ENCODE measurements at regions not wholly inside any gene's neighbourhood (a gene's known extent, or its start where the extent isn't known, plus 50 kb on each side); places are given as distances from the start of the nearest gene placed in this dataset.

DNA sequence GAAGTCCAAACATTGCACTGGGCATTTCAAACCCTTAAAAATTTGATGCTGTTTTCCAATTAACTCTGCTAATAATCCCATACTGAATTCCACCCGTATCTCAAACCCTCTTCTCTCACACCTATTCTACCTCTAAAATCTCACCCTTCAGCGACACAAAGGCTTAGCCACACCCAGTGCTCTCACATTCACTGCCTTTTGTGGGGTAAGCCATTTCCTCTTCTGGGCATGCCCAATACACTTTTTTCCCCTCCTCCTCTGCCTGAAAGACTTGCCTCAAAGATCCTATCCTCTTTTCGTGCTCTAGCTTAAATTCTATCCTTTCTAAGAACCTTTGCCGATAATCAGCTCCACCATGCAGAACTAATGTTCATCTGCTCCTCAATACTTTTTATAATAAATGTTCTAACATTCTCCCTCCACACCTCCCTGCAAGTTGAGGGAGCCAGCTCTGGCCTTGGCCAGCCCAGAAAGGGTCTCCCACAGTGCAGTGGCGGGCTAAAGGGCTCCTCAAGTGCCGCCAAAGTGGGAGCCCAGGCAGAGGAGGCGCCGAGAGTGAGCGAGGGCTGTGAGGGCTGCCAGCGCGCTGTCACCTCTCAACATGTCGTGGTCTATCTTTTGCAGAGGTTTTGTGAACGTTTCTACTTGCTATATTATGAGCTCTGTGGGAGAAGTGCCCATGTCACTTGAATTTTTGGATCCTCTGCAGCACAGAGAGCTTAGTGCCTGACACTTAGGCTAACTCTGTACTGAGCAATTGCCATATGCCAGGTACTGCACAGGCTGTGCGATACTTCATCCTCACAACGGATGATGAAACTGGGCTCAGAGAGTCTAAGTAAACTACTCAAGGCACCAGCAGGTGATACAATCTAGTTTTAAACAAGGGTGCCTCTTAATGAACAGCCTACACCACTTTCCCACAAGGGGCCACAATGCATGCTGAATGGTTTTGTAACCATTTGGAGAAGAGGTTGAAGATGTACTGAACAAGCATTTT is 53.6 kb upstream of the BCL6 start (continued):
- TF ChIP-seq, protein P1, sequence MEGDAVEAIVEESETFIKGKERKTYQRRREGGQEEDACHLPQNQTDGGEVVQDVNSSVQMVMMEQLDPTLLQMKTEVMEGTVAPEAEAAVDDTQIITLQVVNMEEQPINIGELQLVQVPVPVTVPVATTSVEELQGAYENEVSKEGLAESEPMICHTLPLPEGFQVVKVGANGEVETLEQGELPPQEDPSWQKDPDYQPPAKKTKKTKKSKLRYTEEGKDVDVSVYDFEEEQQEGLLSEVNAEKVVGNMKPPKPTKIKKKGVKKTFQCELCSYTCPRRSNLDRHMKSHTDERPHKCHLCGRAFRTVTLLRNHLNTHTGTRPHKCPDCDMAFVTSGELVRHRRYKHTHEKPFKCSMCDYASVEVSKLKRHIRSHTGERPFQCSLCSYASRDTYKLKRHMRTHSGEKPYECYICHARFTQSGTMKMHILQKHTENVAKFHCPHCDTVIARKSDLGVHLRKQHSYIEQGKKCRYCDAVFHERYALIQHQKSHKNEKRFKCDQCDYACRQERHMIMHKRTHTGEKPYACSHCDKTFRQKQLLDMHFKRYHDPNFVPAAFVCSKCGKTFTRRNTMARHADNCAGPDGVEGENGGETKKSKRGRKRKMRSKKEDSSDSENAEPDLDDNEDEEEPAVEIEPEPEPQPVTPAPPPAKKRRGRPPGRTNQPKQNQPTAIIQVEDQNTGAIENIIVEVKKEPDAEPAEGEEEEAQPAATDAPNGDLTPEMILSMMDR (tag by site-specific recombination; IDR thresholded peaks at IDR 0.05): no peak
- no peak for TF ChIP-seq ZNF837 (tag by site-specific recombination; IDR thresholded peaks at IDR 0.05)
- no peak for TF ChIP-seq ZNF416 (tag by site-specific recombination; IDR thresholded peaks at IDR 0.05)
- no peak for TF ChIP-seq ZBTB8A (tag by site-specific recombination; IDR thresholded peaks at IDR 0.05)
- no peak for TF ChIP-seq KLF8 (tag by site-specific recombination; IDR thresholded peaks at IDR 0.05)
- no peak for TF ChIP-seq KLF16 (tag by site-specific recombination; IDR thresholded peaks at IDR 0.05)

DNA sequence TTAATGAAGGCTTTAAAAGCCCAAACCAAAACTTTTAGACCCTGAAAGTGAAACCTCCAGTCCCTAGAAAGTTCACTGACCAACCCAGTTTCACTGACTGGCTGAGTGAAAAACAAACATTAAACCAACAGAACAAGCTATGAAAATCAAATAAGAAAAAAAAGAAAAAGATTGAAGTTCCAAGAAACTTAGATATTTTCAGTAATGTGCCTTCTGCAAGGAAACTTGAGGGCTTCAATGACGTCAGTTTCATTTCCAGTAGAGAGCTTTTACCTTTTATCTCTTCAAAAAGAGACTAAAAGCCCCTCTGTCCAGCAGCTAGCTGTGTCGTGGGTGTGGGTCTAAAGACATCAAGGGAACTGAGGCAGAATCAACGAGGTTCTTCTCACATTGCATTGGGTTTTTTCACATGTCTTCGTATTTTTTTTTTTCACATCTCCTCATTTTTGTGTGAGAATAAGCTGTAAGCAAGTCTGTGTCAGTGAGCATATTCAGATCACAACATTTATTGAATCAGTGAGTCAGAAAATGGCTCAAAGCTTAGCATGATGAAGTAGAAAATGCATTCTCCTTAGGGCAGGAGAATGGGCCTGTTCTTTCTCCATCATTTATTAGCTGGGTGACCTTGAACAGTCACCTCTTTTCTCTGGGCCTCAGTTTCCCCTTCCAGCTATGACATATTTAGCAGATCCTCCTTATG is 54.8 kb upstream of the BCL6 start:
- Histone ChIP-seq H3K9me3 (ENCODE audit: control insufficient read depth, insufficient read depth, low read depth, low read length) (no peaks in the 10 kb centered on the region), H3K4me1 (ENCODE audit: control insufficient read depth, insufficient read depth, low read length) (no peaks in the 10 kb centered on the region), H3K36me3 (ENCODE audit: control insufficient read depth in 2 of 2, insufficient read depth in 1 of 2, low read length in 2 of 2) (no peaks in the 10 kb centered on the region), H3K27ac (ENCODE audit: extremely low read depth, low read depth, low read length) (no peak overlapping the region), H3K4me3 (ENCODE audit: low read depth, low read length) (no peak overlapping the region)
- TF ChIP-seq HOXD13 (CRISPR knock-in tag; IDR thresholded peaks at IDR 0.05; ENCODE audit: borderline replicate concordance) (no peak), KLF8 (tag by site-specific recombination; IDR thresholded peaks at IDR 0.05) (no peak), PRDM1 (tag by site-specific recombination; IDR thresholded peaks at IDR 0.05) (0 out of 2 replicates have a peak, but pooled peaks have one; percentile 13), ZSCAN23 (tag by site-specific recombination; IDR thresholded peaks at IDR 0.05) (no peak)
- TF ChIP-seq, protein P2, sequence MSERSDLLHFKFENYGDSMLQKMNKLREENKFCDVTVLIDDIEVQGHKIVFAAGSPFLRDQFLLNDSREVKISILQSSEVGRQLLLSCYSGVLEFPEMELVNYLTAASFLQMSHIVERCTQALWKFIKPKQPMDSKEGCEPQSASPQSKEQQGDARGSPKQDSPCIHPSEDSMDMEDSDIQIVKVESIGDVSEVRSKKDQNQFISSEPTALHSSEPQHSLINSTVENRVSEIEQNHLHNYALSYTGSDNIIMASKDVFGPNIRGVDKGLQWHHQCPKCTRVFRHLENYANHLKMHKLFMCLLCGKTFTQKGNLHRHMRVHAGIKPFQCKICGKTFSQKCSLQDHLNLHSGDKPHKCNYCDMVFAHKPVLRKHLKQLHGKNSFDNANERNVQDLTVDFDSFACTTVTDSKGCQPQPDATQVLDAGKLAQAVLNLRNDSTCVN (tag by site-specific recombination; optimal IDR thresholded peaks at IDR 0.05): no peak
- ChIA-PET CTCF (interaction anchor here (0.7 kb wide), 2 partner anchors 344 to 509 kb away, joined by 3 read pairs; no protein-coding TSS in a partner anchor), POLR2A (no interaction called here)

DNA sequence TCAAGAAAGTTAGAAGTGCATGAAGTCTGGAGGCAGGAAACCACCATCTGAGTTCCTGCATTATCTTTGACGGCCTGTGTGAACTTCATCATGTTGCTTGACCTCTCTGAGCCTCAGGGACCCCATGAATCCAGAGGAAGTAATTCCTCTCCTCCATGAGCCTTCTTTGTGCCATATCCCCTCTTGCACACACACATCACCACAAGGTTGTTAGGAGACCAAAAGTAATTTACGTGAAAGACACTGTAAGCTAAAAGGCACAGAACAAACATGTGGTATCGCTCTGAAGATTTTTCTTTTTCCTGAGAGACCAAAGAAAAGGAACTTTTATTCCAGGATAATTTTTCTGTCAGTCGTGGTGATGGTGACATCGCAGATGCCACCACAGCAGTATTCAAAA is 55.9 kb upstream of the BCL6 start:
- no peak overlapping the region for H3K4me3 ChIP-seq (ENCODE audit: low read depth, low read length)
- H3K27ac ChIP-seq (ENCODE audit: extremely low read depth, low read depth, low read length): no peak overlapping the region
- H3K36me3 ChIP-seq (ENCODE audit: control insufficient read depth in 2 of 2, insufficient read depth in 1 of 2, low read length in 2 of 2): no peaks in the 10 kb centered on the region
- no peaks in the 10 kb centered on the region for H3K4me1 ChIP-seq (ENCODE audit: control insufficient read depth, insufficient read depth, low read length)
- ChIA-PET CTCF (interaction anchor here (0.6 kb wide), 1 partner anchor 50 kb away, joined by 3 read pairs; no protein-coding TSS in a partner anchor), POLR2A (no interaction called here)
- no peaks in the 10 kb centered on the region for H3K9me3 ChIP-seq (ENCODE audit: control insufficient read depth, insufficient read depth, low read depth, low read length)
- TF ChIP-seq SCRT1 (tag by site-specific recombination; IDR thresholded peaks at IDR 0.05; ENCODE audit: borderline replicate concordance) (no peak), ZNF629 (tag by site-specific recombination; IDR thresholded peaks at IDR 0.05) (no peak), ZBTB20 (tag by site-specific recombination; IDR thresholded peaks at IDR 0.05) (no peak), GLI4 (tag by site-specific recombination; IDR thresholded peaks at IDR 0.05) (no peak), ZNF561 (tag by site-specific recombination; IDR thresholded peaks at IDR 0.05; ENCODE audit: borderline replicate concordance) (no peak), ZBTB8A (tag by site-specific recombination; IDR thresholded peaks at IDR 0.05) (no peak), REPIN1 (tag by site-specific recombination; IDR thresholded peaks at IDR 0.05; ENCODE audit: low read depth) (no peak), ZNF354C (tag by site-specific recombination; IDR thresholded peaks at IDR 0.05; ENCODE audit: borderline replicate concordance, low read depth) (no peak), ZNF146 (tag by site-specific recombination; IDR thresholded peaks at IDR 0.05) (no peak), ZNF221 (tag by site-specific recombination; IDR thresholded peaks at IDR 0.05; ENCODE audit: borderline replicate concordance) (no peak), ZNF19 (tag by site-specific recombination; IDR thresholded peaks at IDR 0.05; ENCODE audit: low read depth) (no peak), ZSCAN30 (tag by site-specific recombination; IDR thresholded peaks at IDR 0.05) (no peak)
- TF ChIP-seq, protein P3, sequence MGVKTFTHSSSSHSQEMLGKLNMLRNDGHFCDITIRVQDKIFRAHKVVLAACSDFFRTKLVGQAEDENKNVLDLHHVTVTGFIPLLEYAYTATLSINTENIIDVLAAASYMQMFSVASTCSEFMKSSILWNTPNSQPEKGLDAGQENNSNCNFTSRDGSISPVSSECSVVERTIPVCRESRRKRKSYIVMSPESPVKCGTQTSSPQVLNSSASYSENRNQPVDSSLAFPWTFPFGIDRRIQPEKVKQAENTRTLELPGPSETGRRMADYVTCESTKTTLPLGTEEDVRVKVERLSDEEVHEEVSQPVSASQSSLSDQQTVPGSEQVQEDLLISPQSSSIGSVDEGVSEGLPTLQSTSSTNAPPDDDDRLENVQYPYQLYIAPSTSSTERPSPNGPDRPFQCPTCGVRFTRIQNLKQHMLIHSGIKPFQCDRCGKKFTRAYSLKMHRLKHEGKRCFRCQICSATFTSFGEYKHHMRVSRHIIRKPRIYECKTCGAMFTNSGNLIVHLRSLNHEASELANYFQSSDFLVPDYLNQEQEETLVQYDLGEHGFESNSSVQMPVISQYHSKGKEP (tag by site-specific recombination; IDR thresholded peaks at IDR 0.05): no peak
- TF ChIP-seq, protein P4, sequence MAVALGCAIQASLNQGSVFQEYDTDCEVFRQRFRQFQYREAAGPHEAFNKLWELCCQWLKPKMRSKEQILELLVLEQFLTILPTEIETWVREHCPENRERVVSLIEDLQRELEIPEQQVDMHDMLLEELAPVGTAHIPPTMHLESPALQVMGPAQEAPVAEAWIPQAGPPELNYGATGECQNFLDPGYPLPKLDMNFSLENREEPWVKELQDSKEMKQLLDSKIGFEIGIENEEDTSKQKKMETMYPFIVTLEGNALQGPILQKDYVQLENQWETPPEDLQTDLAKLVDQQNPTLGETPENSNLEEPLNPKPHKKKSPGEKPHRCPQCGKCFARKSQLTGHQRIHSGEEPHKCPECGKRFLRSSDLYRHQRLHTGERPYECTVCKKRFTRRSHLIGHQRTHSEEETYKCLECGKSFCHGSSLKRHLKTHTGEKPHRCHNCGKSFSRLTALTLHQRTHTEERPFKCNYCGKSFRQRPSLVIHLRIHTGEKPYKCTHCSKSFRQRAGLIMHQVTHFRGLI (tag by site-specific recombination; IDR thresholded peaks at IDR 0.05): no peak

Data from HEK293 (cell line).